A673 (cell line): ENCODE measurements at regions not wholly inside any gene's neighbourhood (a gene's known extent, or its start where the extent isn't known, plus 50 kb on each side); places are given as distances from the start of the nearest gene placed in this dataset.

ENCODE experiments used
- BruUV-seq: library from RNA; stranded (reverse); fragments of 400-500 nt; replicated peaks from 2 replicates; lab custom pipeline; 2021; lab: Mats Ljungman, UMichigan
- CTCF ChIA-PET: fragments of 300-600 bp; sonication (Branson Sonifier 250); formaldehyde crosslinking; loops from one replicate; lab custom pipeline; 2022; ENCODE audit warnings: antibody characterized with exemption; lab: Charles Lee
- POLR2A ChIA-PET: fragments of 300-600 bp; sonication (Branson Sonifier 250); formaldehyde crosslinking; loops from one replicate; lab custom pipeline; 2022; ENCODE audit warnings: antibody characterized with exemption; ENCODE audit not compliant: low non-redundant PET; lab: Charles Lee
- DNase-seq: peaks from one replicate; pipeline ENCODE4 v3.0.0-alpha.2; 2015; ENCODE audit warnings: low spot score
- H3K27ac ChIP-seq: fragments of 200-600 bp; sonication (generic); 2 replicates; pipeline ENCODE4 v1.5.1; 2016; ENCODE audit warnings: mixed run types, low read depth, mild to moderate bottlenecking, mixed read lengths, antibody characterized with exemption, low read length; ENCODE audit not compliant: poor library complexity, severe bottlenecking
- H3K27me3 ChIP-seq: fragments of 200-600 bp; sonication (generic); replicated peaks from 2 replicates; pipeline ENCODE4 v1.6.1; 2017; ENCODE audit warnings: mixed run types, low read depth, mild to moderate bottlenecking, mixed read lengths, antibody characterized with exemption, low read length; ENCODE audit not compliant: insufficient read depth, poor library complexity
- H3K36me3 ChIP-seq: fragments of 200-600 bp; sonication (generic); 2 replicates; pipeline ENCODE4 v1.6.1; 2016; ENCODE audit warnings: mixed run types, mild to moderate bottlenecking, mixed read lengths, antibody characterized with exemption, low read length; ENCODE audit not compliant: insufficient read depth, poor library complexity, severe bottlenecking
- H3K4me1 ChIP-seq: fragments of 200-600 bp; sonication (generic); 2 replicates; pipeline ENCODE4 v1.6.1; 2017; ENCODE audit warnings: mixed run types, mild to moderate bottlenecking, mixed read lengths, antibody characterized with exemption, low read length; ENCODE audit not compliant: insufficient read depth, poor library complexity, severe bottlenecking
- H3K4me3 ChIP-seq: fragments of 200-600 bp; sonication (generic); 2 replicates; pipeline ENCODE4 v1.5.1; 2016; ENCODE audit warnings: low read depth, mixed run types, mild to moderate bottlenecking, mixed read lengths, low read length; ENCODE audit not compliant: poor library complexity, severe bottlenecking
- H3K9me3 ChIP-seq: fragments of 200-600 bp; sonication (generic); 2 replicates; pipeline ENCODE4 v1.6.1; 2016; ENCODE audit warnings: mixed run types, low read depth, mild to moderate bottlenecking, mixed read lengths, antibody characterized with exemption, low read length; ENCODE audit not compliant: poor library complexity, severe bottlenecking
- CTCF ChIP-seq: fragments of 300-800, 200-600 bp; sonication (generic); conservative IDR thresholded peaks from 2 replicates; pipeline ENCODE4 v1.5.1; 2017; ENCODE audit warnings: low read depth, mild to moderate bottlenecking, antibody characterized with exemption, low read length, moderate library complexity, mixed read lengths
- EZH2 ChIP-seq: fragments of 200-600 bp; sonication (generic); IDR thresholded peaks from 2 replicates; pipeline ENCODE4 v1.6.1; 2017; ENCODE audit warnings: borderline replicate concordance, low read depth, mild to moderate bottlenecking, mixed read lengths, antibody characterized with exemption, low read length; ENCODE audit not compliant: poor library complexity, severe bottlenecking
- intact Hi-C: fragments of 100-400 bp; cut with micrococcal nuclease; formaldehyde crosslinking; loops from one replicate; pipeline ENCODE4 v1.10.0; 2022; ENCODE audit not compliant: unreplicated experiment

GRCh38 chr6:43853066-43853650 is 83.1 kb downstream of the VEGFA start:
- ChIA-PET POLR2A (no interaction called here), CTCF (no interaction called here)
- H3K36me3 ChIP-seq, result no peaks in the 10 kb centered on the region
- TF ChIP-seq CTCF, result no peak
- no peak for TF ChIP-seq EZH2
- BruUV-seq, result no TSS peak
- no peaks in the 10 kb centered on the region for H3K27me3 ChIP-seq
- H3K4me3 ChIP-seq, result no peak overlapping the region
- H3K9me3 ChIP-seq, result no peaks in the 10 kb centered on the region
- H3K27ac ChIP-seq, result no peak overlapping the region
- DNase-seq, result no peak
- intact Hi-C loops, result no loop called here
- H3K4me1 ChIP-seq, result peaks cover 2% of the 10 kb centered on the region

GRCh38 chr6:43852350-43852864 is 82.4 kb downstream of the VEGFA start:
- H3K27me3 ChIP-seq, result no peaks in the 10 kb centered on the region
- H3K4me1 ChIP-seq, result no peaks in the 10 kb centered on the region
- no peaks in the 10 kb centered on the region for H3K36me3 ChIP-seq
- no TSS peak for BruUV-seq
- DNase-seq, result no peak
- ChIA-PET CTCF (no interaction called here), POLR2A (no interaction called here)
- intact Hi-C loops, result no loop called here
- TF ChIP-seq CTCF (no peak), EZH2 (no peak)
- H3K27ac ChIP-seq, result no peak overlapping the region
- no peaks in the 10 kb centered on the region for H3K9me3 ChIP-seq
- H3K4me3 ChIP-seq, result no peak overlapping the region

- CTCF ChIA-PET, result no interaction called here
- DNase-seq, result no peak
Measured at GRCh38 chr6:43851204-43851865, 81.3 kb downstream of the VEGFA start.

More at GRCh38 chr6:43851204-43851865, 81.3 kb downstream of the VEGFA start:
- Histone ChIP-seq H3K27ac (no peak overlapping the region), H3K36me3 (no peaks in the 10 kb centered on the region), H3K9me3 (no peaks in the 10 kb centered on the region), H3K27me3 (no peaks in the 10 kb centered on the region), H3K4me3 (no peak overlapping the region), H3K4me1 (no peaks in the 10 kb centered on the region)
- intact Hi-C loops, result no loop called here
- BruUV-seq, result no TSS peak
- TF ChIP-seq CTCF, result no peak
- no peak for TF ChIP-seq EZH2
- POLR2A ChIA-PET, result no interaction called here
